Caco-2 (cell line): ENCODE measurements at regions not wholly inside any gene's neighbourhood (a gene's known extent, or its start where the extent isn't known, plus 50 kb on each side); places are given as distances from the start of the nearest gene placed in this dataset.

Experiments used
- BruUV-seq: library from RNA; stranded (reverse); fragments of 400-500 nt; replicated peaks from 2 replicates; lab custom pipeline; 2021; lab: Mats Ljungman, UMichigan
- CTCF ChIA-PET: fragments of 300-600 bp; sonication (Branson Sonifier 250); formaldehyde crosslinking; loops from one replicate; lab custom pipeline; 2022; ENCODE audit warnings: antibody characterized with exemption; lab: Charles Lee
- POLR2A ChIA-PET: fragments of 300-600 bp; sonication (Branson Sonifier 250); formaldehyde crosslinking; loops from one replicate; lab custom pipeline; 2022; ENCODE audit warnings: antibody characterized with exemption; lab: Charles Lee
- DNase-seq, 2 experiments: peaks; one replicate each; pipeline versions ENCODE4 v3.0.0 to v3.0.0-alpha.2; 2020 to 2022
- H3K27me3 ChIP-seq: replicated peaks from 2 replicates; pipeline ENCODE4 v1.6.0; 2011; ENCODE audit warnings: low read length; ENCODE audit not compliant: control insufficient read depth, insufficient read depth
- H3K36me3 ChIP-seq: 2 replicates; pipeline ENCODE4 v1.5.1; 2011; ENCODE audit warnings: low read length; ENCODE audit not compliant: control insufficient read depth, insufficient read depth
- H3K4me1 ChIP-seq: fragments of 250-450 bp; sonication (Bioruptor Pico); 2 replicates; pipeline ENCODE4 v1.5.1; 2020; ENCODE audit warnings: mild to moderate bottlenecking
- H3K4me3 ChIP-seq: 2 replicates; pipeline ENCODE4 v1.5.1; 2011; ENCODE audit warnings: low read depth, mild to moderate bottlenecking, control low read depth, low read length
- H3K9me3 ChIP-seq: fragments of 250-450 bp; sonication (Bioruptor Pico); 2 replicates; pipeline ENCODE4 v1.5.1; 2020; ENCODE audit warnings: mild to moderate bottlenecking, moderate library complexity
- H3K27ac Mint-ChIP-seq: one replicate; pipeline ENCODE4 v1.8.0; 2022; ENCODE audit warnings: mixed read lengths; ENCODE audit not compliant: unreplicated experiment
- H3K27me3 Mint-ChIP-seq: one replicate; pipeline ENCODE4 v1.8.0; 2022; ENCODE audit warnings: mixed read lengths; ENCODE audit not compliant: insufficient read depth, unreplicated experiment
- H3K36me3 Mint-ChIP-seq: one replicate; pipeline ENCODE4 v1.8.0; 2022; ENCODE audit warnings: mild to moderate bottlenecking, mixed read lengths; ENCODE audit not compliant: insufficient read depth, unreplicated experiment
- H3K4me1 Mint-ChIP-seq: one replicate; pipeline ENCODE4 v1.8.0; 2022; ENCODE audit warnings: low read depth, mixed read lengths; ENCODE audit not compliant: unreplicated experiment
- H3K4me3 Mint-ChIP-seq: one replicate; pipeline ENCODE4 v1.8.0; 2022; ENCODE audit warnings: mild to moderate bottlenecking, moderate library complexity, mixed read lengths; ENCODE audit not compliant: unreplicated experiment
- H3K9me3 Mint-ChIP-seq: one replicate; pipeline ENCODE4 v1.8.0; 2022; ENCODE audit warnings: mixed read lengths; ENCODE audit not compliant: unreplicated experiment
- intact Hi-C: fragments of 100-400 bp; cut with micrococcal nuclease; formaldehyde crosslinking; loops from one replicate; pipeline ENCODE4 v1.10.0; 2022; ENCODE audit not compliant: unreplicated experiment
- TF ChIP-seq, protein P1 (sequence below), 2 experiments: fragments of 200-600 bp in 1 of 2; IDR thresholded peaks; 1 replicate in 1 of 2; 2 replicates in 1 of 2; pipeline versions ENCODE4 v1.5.1 to v1.8.0; 2011 to 2022; ENCODE audit warnings: antibody characterized with exemption in 1 of 2, control low read depth in 1 of 2, inconsistent platforms in 1 of 2, low read depth in 1 of 2, low read length in 1 of 2, mild to moderate bottlenecking in 1 of 2, moderate library complexity in 1 of 2; ENCODE audit not compliant: insufficient read depth in 1 of 2, severe bottlenecking in 1 of 2, unreplicated experiment in 1 of 2

DNA sequence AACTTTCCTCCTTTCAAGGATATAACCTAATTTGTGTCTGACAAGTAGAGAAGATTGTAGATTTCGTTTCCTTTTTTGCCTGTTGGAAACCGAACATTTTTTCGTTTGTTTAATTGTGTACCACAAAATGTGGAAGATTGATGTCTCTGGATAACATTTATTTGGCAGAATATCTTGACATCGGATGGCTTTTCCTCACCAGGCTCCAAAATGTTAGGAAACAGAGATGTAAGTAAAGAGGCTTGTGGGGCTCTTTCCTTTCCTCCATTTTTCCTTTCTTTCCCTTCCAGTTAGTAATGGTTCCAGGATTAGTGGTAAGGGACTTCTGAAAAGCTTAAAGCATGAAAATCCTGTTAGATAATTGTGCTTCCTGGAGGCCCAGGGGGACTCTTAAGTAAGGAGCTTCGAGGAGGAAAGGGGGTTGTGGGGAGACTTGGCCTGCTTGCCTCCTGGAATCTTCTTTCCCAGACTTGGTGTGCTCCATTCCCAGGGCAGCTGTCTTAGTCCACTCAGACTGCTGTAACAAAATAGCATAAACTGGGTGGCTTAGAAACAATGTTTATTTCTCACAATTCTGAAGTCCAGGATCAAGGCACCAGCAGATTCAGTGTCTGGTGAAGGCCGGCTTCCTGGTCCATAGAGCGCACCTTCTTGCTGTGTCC lies 243.1 kb upstream of the PWP1 start:
- ChIA-PET POLR2A (no interaction called here), CTCF (no interaction called here)
- H3K4me3 ChIP-seq = no peak overlapping the region
- H3K36me3 Mint-ChIP-seq = no peaks in the 10 kb centered on the region
- no TSS peak for BruUV-seq
- intact Hi-C loops = no loop called here
- H3K27ac Mint-ChIP-seq = no peak overlapping the region
- H3K27me3 Mint-ChIP-seq = peaks cover 8% of the 10 kb centered on the region
- TF ChIP-seq, protein P1, sequence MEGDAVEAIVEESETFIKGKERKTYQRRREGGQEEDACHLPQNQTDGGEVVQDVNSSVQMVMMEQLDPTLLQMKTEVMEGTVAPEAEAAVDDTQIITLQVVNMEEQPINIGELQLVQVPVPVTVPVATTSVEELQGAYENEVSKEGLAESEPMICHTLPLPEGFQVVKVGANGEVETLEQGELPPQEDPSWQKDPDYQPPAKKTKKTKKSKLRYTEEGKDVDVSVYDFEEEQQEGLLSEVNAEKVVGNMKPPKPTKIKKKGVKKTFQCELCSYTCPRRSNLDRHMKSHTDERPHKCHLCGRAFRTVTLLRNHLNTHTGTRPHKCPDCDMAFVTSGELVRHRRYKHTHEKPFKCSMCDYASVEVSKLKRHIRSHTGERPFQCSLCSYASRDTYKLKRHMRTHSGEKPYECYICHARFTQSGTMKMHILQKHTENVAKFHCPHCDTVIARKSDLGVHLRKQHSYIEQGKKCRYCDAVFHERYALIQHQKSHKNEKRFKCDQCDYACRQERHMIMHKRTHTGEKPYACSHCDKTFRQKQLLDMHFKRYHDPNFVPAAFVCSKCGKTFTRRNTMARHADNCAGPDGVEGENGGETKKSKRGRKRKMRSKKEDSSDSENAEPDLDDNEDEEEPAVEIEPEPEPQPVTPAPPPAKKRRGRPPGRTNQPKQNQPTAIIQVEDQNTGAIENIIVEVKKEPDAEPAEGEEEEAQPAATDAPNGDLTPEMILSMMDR (IDR thresholded peaks at IDR 0.05; ENCODE audit: insufficient read depth in 1 of 2, low read depth in 1 of 2, low read length in 1 of 2, severe bottlenecking in 1 of 2, unreplicated experiment in 1 of 2) = no peak
- H3K4me1 Mint-ChIP-seq = no peaks in the 10 kb centered on the region
- no peaks in the 10 kb centered on the region for H3K36me3 ChIP-seq
- no peak overlapping the region for H3K4me3 Mint-ChIP-seq
- no peaks in the 10 kb centered on the region for H3K27me3 ChIP-seq
- H3K4me1 ChIP-seq = no peaks in the 10 kb centered on the region
- DNase-seq = no peak
- H3K9me3 Mint-ChIP-seq = no peaks in the 10 kb centered on the region
- no peaks in the 10 kb centered on the region for H3K9me3 ChIP-seq

DNA sequence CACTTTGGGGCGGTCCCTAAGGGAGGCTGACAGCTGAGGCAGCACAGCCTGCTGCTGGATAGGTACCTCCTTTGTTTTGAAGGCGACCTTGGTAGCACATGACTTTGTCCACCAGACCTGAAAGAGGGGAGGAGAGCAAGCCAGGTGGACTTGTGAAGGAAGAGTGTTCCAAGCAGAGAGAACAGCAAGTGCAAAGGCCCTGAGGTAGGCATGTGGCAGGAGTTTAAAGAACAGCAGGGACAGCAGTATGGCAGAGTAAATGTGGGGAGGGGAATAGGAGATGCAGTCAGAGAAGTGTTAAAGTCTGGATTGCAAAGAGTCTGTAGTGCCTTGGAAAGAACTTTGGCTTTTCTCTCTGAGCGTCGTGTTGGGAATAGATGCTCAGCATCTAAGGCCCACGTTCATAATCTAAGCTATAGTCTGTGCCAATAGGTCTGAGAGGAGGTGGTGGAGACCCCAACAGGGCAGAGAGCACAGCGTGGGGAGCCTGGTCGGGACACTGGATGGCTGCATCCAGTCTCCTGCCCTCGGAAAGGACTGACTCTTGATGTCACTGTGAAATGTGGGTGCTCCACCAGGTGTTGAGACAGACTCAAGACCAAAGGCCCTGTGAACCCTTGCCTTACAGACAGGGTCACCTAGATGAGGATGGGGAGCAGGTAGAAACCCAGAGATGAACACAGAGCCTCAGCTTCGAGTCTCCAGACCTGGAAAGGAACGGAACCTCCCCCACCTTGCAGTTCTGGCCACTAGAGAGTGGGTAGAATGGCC lies 242.1 kb upstream of the PWP1 start:
- no peaks in the 10 kb centered on the region for H3K4me1 Mint-ChIP-seq
- intact Hi-C loops = no loop called here
- DNase-seq = no peak

DNA sequence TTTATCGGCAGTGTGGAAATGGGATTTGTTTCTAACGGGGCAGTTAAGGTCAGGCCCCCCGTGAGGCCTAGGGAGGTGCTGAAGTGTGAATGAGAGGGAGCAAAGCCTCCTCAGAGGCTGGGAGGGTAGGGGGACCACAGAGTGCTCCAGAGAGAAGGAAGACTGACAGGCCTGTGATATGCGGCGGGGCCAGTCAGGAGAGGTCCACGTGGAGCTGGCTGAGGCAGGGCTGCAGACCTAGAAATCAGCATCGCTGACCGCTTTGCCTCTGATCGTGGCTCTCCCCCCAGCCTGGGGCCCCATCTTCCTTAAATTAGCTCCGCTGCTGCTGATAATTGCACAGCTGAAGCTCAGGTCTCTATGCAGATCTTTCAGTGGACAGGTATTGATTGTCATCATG lies 240.8 kb upstream of the PWP1 start:
- no peaks in the 10 kb centered on the region for H3K9me3 Mint-ChIP-seq
- POLR2A ChIA-PET = no interaction called here
- H3K4me1 ChIP-seq = no peaks in the 10 kb centered on the region
- intact Hi-C loops = no loop called here
- no peak overlapping the region for H3K27ac Mint-ChIP-seq
- BruUV-seq = no TSS peak
- no peaks in the 10 kb centered on the region for H3K4me1 Mint-ChIP-seq
- H3K9me3 ChIP-seq = no peaks in the 10 kb centered on the region
- TF ChIP-seq, protein P1 (IDR thresholded peaks at IDR 0.05; ENCODE audit: insufficient read depth in 1 of 2, low read depth in 1 of 2, low read length in 1 of 2, severe bottlenecking in 1 of 2, unreplicated experiment in 1 of 2) = no peak
- H3K4me3 Mint-ChIP-seq = no peak overlapping the region
- no peak for DNase-seq
- no peak overlapping the region for H3K4me3 ChIP-seq
- peaks cover 3% of the 10 kb centered on the region for H3K27me3 Mint-ChIP-seq
- H3K27me3 ChIP-seq = no peaks in the 10 kb centered on the region
- H3K36me3 Mint-ChIP-seq = no peaks in the 10 kb centered on the region
- CTCF ChIA-PET = no interaction called here
- no peaks in the 10 kb centered on the region for H3K36me3 ChIP-seq

More for the DNA sequence above, 242.1 kb upstream of the PWP1 start:
- no peak overlapping the region for H3K4me3 ChIP-seq
- BruUV-seq = no TSS peak
- ChIA-PET POLR2A (no interaction called here), CTCF (no interaction called here)
- TF ChIP-seq, protein P1 (IDR thresholded peaks at IDR 0.05; ENCODE audit: insufficient read depth in 1 of 2, low read depth in 1 of 2, low read length in 1 of 2, severe bottlenecking in 1 of 2, unreplicated experiment in 1 of 2) = no peak
- H3K27me3 ChIP-seq = no peaks in the 10 kb centered on the region
- H3K4me3 Mint-ChIP-seq = no peak overlapping the region
- no peaks in the 10 kb centered on the region for H3K9me3 ChIP-seq
- no peaks in the 10 kb centered on the region for H3K9me3 Mint-ChIP-seq
- H3K36me3 Mint-ChIP-seq = no peaks in the 10 kb centered on the region
- H3K27ac Mint-ChIP-seq = no peak overlapping the region
- peaks cover 8% of the 10 kb centered on the region for H3K27me3 Mint-ChIP-seq
- no peaks in the 10 kb centered on the region for H3K36me3 ChIP-seq
- no peaks in the 10 kb centered on the region for H3K4me1 ChIP-seq
